HG02981 (cell line): ENCODE measurements at regions not wholly inside any gene's neighbourhood (a gene's known extent, or its start where the extent isn't known, plus 50 kb on each side); places are given as distances from the start of the nearest gene placed in this dataset.
A peak's percentile ranks its signal among the peaks of the same experiment; 100 is the strongest.
"Not testable (repeated sequence)": the region's sequence is repeated elsewhere in the genome, so short reads cannot be mapped to it uniquely, and the experiment has no call there.

ENCODE experiments used
- ATAC-seq: cut with Tn5 transposase; IDR thresholded peaks from one replicate; pipeline ENCODE4 v1.9.1; 2021; ENCODE audit warnings: mild to moderate bottlenecking, moderate library complexity; ENCODE audit not compliant: unreplicated experiment

DNA sequence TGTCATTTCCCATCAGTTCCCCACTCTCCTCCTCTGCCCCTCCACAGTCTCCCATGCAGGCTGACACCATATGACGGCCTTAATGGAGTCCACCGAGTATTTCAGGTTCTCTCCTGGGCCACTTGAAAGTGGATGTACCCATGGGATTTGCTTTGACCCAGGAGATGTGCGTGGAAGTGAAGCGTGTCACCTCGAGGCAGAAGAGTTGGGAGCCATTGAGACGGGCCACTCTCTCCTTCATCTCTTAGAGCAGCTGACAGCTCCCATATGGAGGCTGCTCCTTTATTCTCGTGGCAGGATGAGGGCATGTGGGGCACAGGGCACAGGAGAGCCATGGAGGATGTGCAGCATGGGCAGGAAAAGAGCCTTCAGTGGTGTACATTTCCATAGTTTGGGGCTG is 144.7 kb upstream of the CRYM start:
- not testable (repeated sequence) for ATAC-seq

DNA sequence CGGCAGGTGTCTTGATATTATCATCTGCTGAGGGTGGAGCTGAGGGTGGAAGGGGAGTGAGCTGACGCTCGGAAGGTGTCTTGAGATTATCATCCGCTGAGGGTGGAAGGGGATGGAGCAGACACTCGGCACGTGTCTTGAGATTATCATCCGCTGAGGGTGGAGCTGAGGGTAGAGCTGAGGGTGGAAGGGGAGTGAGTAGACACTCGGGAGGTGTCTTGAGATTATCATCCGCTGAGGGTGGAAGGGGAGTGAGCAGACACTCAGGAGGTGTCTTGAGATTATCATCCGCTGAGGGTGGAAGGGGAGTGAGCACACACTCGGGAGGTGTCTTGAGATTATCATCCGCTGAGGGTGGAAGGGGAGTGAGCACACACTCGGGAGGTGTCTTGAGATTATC is 126.6 kb upstream of the CRYM start:
- not testable (repeated sequence) for ATAC-seq

DNA sequence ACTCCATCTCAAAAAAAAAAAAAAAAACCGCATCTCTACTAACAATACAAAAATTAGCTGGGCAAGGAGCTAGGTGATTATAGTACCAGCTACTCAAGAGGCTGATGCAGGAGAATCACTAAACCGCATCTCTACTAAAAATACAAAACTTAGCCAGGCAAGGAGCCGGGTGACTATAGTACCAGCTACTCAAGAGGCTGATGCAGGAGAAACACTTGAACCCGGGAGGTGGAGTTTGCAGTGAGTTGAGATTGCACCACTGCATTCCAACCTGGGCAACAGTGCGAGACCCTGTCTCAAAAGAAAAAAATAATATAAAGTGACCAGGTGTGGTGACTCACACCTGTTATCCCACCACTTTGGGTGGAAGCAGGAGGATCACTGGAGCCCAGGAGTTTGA is 119.8 kb upstream of the CRYM start:
- not testable (repeated sequence) for ATAC-seq

DNA sequence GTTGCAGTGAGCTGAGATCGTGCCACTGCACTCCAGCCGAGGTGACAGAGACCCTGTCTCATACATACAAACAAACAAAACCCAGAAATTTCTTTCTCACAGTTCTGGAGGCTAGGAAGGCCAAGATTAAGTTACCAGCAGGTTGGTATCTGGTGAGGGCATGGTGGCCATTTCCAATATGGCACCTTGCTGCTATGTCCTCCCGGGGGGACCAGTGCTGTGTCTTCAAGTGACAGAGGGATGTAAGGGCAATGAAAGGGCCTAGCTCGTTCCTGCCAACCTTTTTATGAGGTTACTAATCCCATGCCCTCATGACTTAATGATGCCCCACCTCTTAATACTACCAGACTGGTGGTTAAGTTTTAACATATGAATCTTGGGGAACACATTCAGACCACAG is 118.5 kb upstream of the CRYM start:
- ATAC-seq, result not testable (repeated sequence)

DNA sequence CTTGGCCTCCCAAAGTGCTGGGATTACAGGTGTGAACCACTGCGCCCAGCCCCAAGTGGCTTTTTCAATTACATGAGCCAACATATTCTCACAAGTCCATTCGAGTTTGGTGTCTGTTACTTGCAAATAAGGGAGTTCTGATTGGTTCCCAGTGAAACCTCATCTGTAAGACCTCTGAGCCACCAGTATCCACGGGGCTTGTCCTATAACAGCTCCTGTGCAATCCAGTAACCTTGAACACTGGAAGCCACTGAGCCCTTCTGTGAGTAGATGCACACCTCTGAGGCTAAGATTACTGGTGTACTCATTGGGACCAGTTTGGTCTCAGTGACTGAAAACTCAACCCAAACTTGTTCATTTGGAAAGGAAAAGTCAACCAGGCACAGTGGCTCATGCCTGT is 112.5 kb upstream of the CRYM start:
- not testable (repeated sequence) for ATAC-seq

DNA sequence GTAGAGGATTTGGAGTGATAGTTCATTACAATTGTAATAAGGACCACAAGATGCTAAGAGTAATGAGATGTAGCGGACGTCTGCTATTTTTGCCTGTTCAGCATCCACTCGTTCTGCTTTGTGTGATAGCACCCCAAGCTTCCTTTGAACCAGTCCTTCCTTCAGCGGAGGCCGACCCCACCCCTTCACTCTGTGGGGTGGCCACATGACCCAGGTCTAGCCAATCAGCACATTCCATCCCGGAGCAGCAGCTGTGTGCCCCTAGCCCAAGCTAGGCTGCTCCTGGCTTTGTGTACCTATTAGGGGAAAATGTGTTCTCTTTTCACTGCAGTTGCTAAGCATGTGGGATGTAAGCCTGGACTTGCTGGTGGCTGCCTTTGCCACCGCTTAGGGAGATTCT is 111.8 kb upstream of the CRYM start:
- ATAC-seq, result not testable (repeated sequence)

DNA sequence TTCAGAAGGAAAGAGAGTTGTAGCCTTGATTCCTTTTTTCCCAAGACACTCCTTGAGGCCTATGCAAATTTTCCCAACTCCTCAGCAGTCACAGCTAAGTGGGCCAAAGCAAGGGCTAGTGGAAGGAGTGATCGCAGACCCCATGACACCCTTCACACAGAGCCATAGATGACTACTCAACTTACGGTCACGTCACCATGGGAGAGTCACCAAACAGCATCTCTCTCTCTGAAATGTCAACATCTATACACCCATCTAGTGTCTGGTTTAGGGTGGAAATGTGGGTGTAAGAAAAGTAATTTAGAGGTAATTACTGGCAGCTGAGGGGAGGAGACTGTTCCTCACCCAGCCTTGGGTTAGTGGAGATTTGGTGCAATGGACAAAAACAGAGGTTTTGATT is 109.7 kb upstream of the CRYM start:
- not testable (repeated sequence) for ATAC-seq

DNA sequence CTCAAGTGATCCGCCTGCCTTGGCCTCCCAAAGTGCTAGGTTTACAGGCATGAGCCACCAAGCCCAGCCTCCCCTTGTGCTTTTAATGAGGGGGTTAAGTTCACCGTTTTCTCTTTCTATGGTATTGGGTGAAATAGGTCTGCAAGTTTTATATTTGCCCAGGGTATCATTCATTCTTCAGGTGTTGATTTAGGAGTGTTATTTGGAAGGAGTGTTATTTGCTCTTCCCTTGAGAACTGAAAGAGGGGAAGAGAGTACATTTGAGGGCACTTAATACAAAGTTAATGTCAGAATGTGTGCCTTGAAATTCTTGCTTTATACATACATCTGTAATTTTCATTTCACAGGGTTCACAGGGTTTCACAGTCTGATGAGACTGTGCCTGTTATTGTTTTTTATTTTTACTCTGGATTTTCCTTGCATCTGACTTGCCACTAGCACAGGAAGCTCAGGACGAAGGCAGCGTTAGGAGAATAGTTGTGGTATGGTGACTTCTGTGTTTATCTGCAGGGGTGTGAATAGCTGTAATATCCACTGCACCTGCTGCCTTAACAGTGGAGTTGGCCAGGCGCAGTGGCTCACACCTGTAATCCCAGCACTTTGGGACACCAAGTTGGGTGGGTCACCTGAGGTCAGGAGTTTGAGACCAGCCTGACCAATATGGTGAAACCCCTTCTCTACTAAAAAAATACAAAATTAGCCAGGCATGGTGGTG is 108.3 kb upstream of the CRYM start:
- not testable (repeated sequence) for ATAC-seq

DNA sequence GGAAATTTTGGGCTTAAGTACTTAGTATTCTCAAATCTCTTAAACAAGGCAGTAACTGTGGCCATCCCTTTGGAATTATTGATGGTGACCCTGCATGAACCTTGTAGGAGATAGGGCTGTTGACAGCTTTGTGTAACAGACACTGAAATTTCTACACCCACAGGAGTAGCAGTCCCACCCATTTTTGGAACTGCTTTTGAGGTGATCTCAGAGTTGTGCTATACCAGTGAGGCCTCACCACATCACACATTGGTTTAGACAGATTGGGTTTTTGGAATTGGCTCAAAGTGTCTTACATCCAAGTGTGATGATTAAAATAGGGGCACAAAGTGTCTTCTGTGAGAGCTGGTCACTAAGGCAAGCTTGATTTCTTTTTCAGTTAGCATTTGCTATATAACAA is 105.6 kb upstream of the CRYM start:
- not testable (repeated sequence) for ATAC-seq

DNA sequence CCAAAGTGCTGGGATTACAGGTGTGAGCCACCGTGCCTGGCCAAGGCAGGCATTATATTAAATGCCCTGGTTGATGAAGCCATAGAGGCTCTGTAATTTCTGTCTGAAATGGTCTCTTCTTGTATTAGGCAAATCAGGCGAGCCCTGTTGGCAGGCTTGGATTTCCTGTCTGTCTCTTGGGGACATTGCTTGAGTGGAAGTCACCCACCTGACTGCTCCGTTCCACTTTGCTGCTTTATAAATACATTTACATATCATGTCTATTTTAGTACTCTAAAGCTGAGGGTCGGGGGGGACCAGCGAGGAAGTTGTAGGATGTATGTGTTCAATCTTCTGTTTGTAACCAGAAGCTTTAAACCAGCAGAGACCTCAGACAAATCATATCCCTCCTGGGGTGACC is 101.6 kb upstream of the CRYM start:
- not testable (repeated sequence) for ATAC-seq

- ATAC-seq, result not testable (repeated sequence)
These were observed 98.3 kb upstream of the CRYM start for GRCh38 chr16:21376196-21376899.

DNA sequence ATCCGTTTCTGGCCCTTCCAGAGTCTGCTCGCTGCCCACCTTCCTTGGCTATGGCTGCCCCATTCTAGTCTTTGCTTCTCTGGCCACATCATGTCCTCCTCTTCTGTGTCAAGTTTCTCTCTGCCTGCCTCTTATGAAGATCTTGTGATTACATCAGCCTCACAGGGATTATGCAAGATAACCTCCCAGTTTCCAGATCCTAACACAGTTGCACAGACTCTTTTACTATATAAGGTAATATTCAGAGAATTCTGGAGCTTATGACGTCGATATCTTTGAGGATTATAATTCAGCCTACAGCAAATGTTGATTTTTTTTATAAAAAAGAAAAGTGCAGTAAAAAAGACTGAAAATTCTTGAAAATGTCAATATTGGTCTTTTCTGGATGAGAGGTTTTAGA is 97.2 kb upstream of the CRYM start:
- not testable (repeated sequence) for ATAC-seq

DNA sequence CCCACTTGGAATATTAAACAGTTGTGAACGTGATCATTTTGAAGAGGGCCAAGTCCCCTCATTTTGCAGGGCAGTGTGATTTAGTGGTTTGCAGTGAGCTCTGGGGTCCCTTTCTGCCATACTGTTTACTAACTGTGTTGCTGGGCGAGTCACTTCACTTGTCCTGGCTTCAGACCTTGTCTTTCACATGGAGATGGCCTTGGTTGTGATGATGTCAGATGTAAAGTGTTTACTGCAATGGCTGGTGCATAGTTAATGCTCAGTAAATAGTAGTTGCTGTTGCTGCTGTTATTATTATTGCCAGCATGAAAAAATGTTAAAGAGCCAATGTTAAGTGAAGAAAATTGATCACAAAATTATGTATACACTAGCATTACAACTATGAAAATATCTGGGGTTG is 95.4 kb upstream of the CRYM start:
- ATAC-seq, result not testable (repeated sequence)

GRCh38 chr16:21372862-21373261 is 94.8 kb upstream of the CRYM start:
- ATAC-seq, result not testable (repeated sequence)

- ATAC-seq, result not testable (repeated sequence)
These were observed 94.2 kb upstream of the CRYM start for GRCh38 chr16:21372162-21372835.

DNA sequence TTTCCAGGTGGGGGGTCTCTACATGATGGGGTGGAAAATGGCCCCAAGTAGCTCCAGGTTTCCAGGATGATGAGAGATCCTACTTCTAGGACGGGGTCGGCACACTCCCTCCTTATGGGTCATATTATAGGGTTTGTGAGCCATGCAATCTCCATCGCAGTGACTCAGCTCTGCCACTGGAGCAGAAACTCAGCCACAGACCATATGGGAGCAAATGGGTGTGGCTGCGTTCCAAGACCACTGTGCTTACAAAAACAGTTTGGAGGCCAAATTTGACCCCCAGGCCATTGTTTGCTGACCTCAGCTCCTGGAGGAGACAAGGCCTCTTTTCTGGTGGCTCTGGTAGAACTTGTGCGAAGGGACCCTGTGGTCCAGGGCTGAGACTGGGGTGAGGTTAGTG is 92.7 kb upstream of the CRYM start:
- ATAC-seq, result not testable (repeated sequence)

GRCh38 chr16:21368973-21369942 is 91.2 kb upstream of the CRYM start:
- not testable (repeated sequence) for ATAC-seq

DNA sequence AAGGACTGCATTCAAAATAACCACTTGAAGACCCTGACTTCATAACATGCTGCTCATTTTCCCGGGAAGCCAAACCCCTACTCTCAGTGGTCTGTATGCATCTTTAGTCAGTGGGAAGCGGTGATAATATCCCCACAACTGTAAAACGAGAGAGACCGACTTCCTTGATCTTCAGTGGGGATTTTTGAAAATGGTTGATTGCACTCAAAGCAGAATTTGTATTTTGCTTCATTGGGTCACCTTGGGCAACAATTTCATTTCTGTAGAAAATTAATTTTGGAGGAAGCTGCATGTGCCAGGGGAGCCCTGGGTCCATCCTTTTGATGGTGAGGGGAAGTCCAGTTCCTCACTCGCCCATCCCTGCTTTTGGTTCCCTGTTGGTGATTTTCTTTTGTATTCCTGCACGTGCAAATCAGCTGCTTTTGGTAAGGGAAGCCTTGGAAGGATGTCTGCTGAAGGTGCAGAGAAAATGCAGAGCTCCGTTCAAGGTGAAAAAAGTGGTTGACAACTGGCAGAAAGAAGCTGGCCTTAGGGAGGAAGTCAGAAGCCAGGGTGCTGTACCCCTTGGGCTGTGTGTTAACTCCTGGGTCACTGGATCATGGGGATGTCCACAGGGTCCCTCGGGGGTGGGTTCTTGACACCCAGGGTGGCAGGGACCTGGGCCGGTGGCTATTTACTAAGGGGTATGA is 89.8 kb upstream of the CRYM start:
- not testable (repeated sequence) for ATAC-seq

- ATAC-seq, result not testable (repeated sequence)
These were observed 88.9 kb upstream of the CRYM start for GRCh38 chr16:21366998-21367397.

DNA sequence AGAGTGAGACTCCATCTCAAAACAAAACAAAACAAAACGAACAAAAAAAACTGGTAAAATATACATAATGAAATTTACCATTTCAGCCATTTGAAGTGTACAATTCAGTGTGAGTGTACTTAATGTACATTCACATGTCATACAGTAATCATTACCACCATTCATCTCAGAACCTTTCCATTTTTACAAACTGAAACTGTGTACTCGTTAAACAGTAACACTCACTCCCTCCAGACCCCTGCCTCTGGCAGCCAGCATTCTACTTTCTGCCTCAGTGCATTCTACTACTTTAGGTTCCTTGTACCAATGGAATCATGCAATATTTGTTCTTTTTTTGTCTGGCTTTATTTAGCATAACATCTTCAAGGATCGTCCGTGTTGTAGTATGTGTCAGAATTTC is 87.5 kb upstream of the CRYM start:
- peak; percentile 43 for ATAC-seq
